HG02642 (cell line): ENCODE measurements at regions not wholly inside any gene's neighbourhood (a gene's known extent, or its start where the extent isn't known, plus 50 kb on each side); places are given as distances from the start of the nearest gene placed in this dataset.

Source experiments
- ATAC-seq: cut with Tn5 transposase; IDR thresholded peaks from one replicate; pipeline ENCODE4 v1.9.1; 2021; ENCODE audit warnings: mild to moderate bottlenecking; ENCODE audit not compliant: unreplicated experiment, poor library complexity

DNA sequence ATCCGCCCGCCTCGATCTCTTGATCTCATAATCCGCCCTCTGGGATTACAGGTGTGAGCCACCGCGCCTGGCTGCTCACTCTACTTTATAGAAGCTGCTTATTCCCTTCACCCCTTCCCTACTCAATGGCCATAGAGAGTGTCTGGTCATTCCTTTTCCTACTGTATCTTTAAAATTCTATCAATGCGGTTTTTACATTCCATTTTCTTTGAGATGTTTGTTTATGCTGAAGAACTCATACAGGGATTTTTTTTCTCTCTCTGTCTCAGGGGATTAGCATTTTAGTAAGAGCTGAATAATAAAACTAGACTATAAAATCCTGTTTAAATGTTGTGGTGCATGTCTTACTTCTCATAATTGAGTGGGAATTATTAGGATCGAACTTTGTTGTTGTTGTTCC is 218.6 kb upstream of the FOXN3 start:
- ATAC-seq: no peak

DNA sequence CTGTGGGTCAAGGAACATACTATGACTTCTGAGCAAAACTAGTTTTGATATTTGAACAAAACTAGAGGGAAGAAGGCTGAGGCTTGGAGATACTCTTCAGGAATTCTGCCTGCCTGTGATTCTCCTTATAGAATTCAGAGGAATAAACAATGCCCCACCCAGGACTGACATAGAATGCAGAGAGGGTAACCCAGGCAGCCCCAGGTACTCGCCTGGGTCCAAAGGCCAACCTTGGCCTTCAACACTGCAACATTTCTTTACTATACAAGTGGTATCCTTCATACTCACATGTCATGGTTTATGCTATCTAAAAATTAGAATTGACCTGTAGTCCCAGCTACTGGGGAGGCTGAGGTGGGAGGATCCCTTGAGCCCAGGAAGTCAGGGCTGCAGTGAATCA is 217.0 kb upstream of the FOXN3 start:
- no peak for ATAC-seq

DNA sequence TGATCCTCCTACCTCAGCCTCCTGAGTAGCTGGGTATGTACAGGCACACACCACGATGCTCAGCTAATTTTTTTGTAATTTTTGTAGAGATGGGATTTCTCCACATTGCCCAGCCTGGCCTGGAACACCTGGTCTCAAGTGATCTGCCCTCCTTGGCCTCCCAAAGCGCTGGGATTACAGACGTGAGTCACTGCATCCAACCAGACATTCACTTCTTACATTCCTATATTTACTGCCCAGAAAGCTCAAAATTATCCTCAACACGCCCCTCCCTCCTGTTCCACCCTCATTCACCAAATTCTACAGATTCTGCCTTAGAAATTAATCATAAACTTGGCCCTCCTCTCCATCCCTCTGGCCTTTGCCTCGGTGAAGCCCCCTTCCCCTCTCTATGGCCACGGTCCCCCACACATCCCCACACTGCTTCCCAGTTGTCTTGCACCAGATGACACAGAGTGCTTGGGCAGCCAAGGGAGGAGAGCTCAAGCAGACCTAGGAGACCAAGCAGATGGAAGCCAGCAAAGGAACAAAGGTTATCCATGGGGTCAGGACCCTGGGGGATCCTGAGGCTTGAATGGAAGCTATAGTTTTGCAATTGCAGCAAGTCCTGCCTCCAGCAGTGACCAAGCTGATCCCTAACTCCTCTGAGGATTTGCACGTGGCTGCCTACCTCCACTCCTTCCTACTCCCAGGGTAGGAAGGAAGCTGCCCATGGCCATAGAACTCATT is 213.2 kb upstream of the FOXN3 start:
- ATAC-seq: no peak

DNA sequence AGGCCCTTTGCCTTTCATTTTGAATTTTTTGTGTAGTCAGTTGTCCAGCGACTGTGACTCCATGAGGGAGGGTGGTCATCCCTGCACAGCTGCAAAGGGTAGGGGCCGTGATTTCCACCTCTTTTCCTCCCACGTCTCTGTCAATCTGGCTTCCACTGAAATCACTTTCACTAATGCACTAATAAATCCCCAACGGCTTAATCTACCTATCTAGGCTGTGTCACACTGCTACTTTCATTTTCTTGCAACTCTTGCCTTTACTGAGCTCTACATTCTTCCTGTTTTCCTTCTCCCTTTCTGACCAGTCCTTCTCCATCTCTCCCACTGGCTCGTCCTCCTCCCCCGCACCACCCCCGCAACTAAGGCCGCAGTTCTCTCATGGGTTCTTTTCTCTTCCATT is 212.3 kb upstream of the FOXN3 start:
- ATAC-seq: no peak

DNA sequence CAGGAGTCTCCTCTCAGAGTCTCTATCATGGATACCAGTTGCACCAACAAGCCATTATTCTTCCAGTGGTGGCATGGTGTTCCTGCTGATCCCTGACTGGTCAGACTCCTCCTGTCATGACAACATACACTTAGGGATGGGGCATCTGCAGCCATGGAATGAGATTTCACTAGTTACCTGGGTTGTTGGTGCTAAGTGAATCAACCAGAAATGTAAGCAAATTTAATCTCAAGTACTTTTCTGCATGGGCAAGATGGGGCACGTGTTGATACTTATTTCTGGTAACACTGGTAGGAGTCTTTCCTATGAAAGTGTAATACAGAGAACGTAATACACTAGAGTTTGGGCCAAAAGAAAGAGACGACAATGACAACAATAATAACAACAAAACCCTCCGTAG is 211.5 kb upstream of the FOXN3 start:
- ATAC-seq: no peak

DNA sequence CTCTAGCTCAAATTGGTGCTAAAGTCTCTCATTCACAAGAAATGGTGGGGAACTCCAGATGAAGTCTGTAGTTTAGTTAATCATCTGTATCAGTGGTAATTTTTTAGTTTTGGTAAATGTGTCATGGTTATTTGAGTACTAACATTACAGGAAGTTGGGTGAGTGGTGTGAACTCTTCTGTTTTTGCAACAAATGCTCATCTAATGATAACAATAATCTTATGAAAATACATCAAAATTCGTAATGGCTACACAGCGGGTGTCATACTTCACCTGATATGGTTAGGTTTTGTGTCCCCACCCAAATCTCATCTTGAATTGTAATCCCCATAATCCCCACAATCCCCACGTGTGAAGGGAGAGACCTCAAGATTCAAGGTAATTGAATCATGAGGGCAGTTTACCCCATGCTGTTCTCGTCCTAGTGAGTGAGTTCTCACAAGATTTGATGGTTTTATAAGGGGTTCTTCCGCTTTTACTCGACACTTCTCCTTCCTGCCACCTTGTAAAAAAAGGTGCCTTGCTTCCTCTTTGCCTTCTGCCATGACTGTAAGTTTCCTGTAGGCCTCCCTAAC is 209.3 kb upstream of the FOXN3 start:
- ATAC-seq: no peak

DNA sequence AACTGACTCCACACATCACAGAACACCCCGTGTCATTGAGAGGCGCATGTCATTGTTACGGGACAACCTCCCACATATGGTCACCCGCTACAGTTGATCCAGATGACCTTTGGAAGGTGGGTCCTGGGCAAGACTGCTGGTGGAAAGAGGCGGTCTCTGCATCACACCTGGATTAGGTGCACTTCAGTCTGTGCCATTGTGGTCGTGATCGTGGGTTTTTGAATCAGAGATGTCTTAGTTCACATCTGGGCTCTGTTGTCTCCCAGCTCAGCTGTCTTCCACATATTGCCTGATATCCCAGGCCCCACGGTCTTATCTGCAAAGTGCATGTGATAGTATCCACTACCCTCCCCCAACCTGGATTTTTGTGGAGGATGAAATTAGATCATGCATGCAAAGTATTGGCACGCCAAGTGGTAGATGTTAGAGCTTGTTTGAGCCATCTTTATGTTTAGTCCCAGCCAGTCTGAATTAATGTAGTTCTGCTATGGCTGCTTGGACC is 208.7 kb upstream of the FOXN3 start:
- ATAC-seq: no peak

DNA sequence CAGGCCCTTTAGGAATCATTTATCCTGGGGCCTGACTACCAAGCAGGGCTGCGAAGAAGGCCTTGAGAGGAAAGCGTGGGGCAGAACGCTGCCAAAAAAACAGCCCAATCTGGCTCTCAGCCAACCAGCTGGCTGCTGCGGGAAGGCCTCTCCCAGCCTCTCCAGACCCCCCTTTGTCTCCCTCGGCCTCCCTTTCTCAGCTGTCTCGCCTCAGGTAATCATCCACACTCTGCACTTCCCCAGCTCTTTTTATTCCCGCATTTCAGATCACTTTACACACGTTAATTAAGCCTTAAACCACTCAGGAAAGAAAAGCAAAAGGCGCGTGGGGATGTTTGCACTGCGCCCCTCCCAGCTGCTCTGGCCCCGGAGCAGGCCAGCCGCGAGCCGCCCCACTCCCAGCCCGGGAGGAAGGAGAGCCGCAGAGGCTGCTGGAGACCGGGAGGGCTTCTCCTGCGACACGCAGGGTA is 208.2 kb upstream of the FOXN3 start:
- ATAC-seq: no peak

DNA sequence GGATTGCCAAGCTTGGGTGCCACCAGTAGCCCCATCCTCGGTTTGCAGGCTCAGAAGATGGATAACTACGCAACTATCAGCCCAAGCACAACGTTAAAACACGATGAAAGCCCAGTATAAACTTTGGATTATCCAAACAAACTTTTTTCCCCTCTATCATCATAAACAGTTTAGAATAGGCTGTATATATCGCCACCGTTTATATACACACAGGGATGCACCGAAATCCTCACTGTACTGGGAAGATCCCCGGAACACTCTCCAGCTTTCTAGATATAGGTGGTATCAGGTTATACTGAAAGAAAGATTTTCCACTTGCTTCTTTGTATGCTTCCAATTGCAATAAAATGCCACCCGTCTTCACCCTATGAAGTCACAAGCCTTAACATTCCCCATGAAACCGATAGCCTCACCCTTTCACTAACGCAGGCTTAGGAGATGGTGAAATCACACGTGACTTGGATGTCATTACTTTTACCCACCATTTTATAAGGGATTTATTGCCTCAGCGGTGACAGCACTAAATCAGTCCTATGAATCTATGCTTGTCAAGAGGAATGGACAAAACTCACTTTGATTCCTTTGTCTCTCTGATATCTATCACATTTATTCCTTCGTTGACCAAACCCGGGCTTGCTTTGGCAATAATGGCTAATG is 207.6 kb upstream of the FOXN3 start:
- no peak for ATAC-seq

DNA sequence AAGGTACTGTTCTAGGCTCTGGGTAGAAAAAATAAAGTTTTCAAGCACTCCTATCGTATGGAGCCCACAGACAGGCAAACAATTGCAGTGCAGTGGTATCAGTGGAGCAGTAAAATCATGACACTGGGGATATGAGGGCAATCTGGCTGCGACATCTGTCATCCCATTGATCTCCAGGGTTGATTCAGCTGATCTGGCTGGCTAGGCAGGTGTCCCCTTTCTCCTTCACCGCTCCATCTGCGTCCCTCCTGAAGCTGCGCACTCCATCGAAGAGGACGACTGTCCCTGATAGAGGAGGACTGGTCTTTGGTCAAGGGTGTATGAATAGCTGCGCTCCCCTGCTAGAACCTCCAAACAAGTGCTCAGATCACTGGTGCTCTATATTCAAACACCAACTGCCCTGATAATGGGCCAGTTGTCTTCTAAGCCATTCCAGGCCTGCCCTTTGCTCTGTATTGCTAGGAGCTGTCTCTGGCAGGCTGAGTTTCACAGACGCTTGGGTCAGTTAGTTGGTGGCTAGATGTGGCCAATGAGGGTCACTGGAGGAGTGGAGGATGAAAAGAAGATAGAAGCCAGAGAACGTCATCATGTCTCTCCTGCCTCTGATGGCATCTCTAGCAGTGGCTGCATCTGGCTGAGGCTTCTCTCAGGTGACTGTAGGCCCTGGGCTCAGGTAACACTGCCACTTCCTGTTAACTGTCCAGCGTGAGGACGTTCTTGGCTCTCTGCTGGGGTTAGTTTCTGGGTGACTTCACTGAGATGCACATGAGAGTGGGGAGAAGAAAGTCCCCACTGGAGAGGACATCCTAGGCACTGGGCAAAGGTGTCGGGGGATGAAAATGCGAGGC is 205.0 kb upstream of the FOXN3 start:
- ATAC-seq: no peak

DNA sequence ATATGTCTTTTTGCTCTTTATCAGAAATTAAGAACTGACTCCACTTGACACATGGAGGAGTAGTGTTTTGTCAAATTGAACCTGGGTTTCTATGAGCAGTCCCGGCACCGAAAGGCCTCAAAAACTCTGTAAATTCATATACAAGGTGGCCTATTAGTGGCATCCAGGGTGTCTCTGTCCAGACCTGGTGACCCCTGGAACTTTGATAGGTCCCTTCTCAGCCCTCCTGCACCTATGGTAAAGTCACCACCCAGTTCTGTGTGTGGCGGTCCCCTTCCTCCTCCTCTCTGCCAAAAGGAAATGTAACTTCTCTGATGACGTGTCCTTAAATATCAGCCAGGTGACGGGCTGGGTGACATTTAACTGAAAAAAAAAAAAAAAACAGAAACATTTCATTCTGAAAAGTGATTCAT is 204.0 kb upstream of the FOXN3 start:
- no peak for ATAC-seq

DNA sequence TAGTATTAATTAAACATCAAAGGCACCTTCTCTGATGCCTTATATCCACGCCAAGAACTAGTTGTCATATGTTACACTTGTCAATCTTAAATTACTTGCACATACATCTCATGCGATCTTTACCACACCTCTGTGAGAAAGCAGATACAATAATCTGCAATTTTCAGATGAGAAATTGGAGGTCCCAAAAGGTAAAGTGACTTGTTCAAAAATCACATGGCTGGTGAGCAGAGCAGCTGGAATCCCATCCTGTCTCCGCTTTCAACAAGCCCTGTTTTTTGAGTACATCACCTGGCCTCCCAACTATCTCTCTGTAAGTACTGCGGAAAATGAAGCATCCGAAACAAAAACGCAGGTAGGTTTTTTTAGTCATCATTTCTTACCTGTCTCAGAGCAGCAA is 203.4 kb upstream of the FOXN3 start:
- ATAC-seq: no peak

DNA sequence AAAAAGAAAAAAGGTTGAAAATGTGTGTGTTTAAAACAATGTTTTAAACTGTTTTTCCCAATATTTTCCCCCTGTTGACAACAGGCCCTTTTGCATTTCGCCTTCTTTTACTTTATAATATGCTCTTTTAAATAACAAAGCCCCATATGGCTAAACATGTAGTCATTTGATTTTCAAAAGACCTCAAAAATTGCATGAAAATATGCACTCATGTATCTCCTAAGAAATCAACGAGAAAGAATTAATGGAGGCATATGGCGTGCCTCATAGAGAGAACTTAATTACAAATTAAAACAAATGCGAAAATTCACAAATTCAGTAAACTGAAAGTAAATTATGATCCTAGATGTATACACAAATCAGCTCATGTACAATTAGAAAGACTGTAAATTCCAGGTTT is 202.6 kb upstream of the FOXN3 start:
- ATAC-seq: no peak

DNA sequence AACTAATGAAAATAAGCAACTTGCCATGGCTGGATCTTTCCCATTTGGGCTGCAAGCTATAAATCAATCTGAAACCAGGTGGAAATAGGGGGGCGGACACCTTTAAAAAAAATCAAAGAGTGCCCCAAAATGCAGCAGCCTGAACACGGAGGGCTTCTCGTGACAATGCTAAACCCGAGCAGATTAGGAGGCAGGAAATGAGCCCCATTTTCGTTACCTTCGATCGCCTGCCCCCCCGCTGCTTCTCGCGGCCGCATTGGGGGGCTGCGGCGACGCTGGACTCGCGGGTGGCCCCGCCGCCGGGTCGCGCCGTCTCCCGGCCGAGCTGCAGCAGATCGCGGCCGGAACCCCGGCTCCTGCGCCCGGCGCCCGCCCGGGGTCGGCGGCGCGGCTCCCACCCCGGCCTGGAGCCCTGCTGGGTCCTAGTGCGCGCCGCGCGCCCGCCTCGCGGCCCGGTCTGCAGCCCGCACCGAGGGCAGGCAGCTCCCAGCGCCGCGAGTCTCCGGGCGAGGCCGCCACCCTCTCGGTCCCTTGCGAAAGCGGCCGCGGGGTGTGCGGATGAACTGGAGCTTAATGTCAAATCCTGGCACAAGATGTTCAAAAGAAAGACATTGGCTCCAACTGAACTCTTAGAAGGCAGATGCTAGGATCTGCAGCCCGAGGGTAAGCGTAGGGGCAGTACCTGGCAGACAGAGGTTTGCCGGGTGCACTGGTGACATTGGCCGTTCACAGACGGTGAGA is 201.9 kb upstream of the FOXN3 start:
- ATAC-seq: peak; percentile 78

DNA sequence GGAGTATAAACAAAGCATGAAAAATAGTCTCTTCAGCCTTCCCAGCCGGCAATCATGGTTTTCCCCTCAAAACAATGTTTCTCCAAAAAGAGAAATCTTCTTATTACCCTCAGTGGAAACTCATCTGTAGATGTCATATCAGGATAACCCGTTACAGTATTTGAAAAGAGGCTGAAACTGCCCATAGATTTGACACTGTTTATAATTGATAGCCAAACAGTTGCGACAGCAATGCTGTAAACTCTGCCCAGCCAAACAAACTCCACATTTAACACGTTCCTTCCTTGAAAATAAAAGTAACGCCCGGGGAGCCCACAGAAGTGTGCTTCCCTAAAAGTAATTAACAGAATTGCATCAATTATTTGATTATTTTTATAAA is 201.3 kb upstream of the FOXN3 start:
- no peak for ATAC-seq

DNA sequence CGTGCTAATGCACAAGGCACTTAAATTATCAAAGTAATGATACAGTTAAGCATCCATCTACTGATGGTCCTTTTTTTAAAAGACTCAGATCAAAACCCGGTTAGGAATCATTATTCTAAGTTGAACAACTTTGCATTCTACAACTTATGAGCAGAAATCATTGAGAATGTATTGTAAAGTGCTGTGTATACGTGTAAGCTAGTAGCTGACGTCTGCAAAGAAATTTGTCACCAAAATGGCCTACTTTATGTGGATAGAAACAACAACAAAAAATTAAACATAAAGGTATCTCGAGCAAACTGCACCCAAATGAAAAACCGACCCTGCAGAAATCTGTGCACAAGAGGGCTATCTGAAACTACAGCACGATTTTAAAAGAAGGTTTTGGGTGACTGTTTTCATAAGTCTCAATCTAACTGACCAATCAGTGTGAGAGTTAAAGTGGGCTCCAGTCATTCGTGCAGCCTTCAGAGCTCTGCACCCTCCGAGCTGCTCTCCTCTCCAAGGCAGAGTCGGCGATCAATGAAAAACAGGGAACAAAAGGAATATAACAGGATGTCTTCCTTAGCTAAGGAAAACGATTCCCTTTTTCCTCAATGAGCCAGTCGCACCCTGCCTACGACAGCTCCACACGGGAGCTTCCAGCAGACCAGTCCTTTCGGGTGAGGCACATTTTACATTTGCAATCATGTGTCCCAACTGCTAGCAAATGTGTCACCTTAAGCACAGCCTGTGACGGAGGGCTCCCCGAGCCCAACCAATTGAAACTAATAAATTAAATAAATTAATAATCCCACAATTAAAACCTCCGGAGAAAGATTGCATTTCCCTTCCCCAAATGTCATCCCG is 200.7 kb upstream of the FOXN3 start:
- ATAC-seq: peak; percentile 24

DNA sequence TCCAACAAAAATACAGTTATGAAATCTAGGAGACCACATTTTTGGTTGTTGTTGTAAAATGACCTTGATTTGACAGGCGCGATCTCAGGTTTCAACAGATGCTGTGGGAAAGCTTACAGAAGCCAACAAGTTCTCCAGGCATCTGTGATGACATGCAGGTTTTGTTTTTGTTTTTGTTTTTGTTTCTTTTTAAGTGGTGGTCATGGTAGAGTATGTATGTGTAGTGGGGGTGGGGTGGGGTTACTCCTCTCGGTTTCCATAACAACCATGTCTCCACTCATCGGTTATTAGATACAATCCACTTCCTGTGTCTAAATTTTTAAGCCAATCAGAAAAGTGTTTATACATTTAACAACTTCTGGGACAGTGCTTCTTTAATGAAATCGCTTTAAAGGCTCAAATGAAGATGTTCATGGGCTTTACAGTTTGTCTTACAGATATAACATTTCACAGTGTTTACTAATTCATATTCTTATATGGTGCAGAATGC is 199.9 kb upstream of the FOXN3 start:
- ATAC-seq: peak; percentile 43

DNA sequence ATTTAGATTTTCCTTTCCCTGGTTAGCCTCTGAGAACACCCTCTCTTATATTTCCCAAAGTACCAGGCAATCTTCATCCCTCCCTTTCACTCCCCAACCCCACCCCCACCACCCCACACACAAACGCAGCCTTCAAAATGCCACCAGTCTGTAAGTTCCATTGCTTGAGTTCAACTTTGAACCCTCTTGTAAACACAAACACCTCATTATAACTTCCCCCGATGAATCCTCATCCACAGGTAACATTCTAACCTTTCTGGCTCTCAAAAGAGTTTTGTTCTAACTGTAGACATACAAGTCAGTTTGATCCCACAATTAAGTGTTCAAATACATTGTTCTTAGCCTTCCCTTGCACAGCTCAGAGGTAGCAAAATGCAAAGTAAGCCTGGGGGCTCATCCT is 199.4 kb upstream of the FOXN3 start:
- ATAC-seq: no peak

DNA sequence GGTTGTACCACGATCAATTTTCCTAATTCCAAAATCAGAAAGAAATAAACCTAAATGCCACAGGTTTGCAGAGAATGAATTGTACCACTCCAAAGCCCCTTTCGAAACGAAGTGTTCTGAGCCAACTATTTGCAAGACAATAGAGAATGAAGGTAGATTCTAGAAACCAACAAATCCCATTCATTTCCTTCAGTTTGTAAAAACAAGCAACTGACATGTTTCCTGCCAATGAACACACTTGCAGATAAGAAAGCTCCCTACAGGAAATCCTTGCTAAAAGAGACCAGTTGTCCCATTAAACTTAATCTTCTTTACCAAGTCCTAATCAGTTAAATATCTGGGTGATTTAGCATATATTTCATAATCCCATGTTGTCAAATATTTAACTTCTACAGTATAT is 198.4 kb upstream of the FOXN3 start:
- no peak for ATAC-seq
